GM12878 (cell line): ENCODE measurements at regions not wholly inside any gene's neighbourhood (a gene's known extent, or its start where the extent isn't known, plus 50 kb on each side); places are given as distances from the start of the nearest gene placed in this dataset.

Experiments used
- EGR1 ChIP-seq, 2 experiments: IDR thresholded peaks; 1 replicate in 1 of 2; 2 replicates in 1 of 2; pipeline ENCODE4 v1.6.1; 2011 to 2012; ENCODE audit warnings: low read depth in 2 of 2, low read length in 2 of 2, borderline replicate concordance in 1 of 2, mild to moderate bottlenecking in 1 of 2, moderate library complexity in 1 of 2
- NR2C2 ChIP-seq: IDR thresholded peaks from 2 replicates; pipeline ENCODE4 v1.6.1; 2011; ENCODE audit warnings: borderline replicate concordance, low read depth; ENCODE audit not compliant: control insufficient read depth, insufficient read length
- TCF7 ChIP-seq: IDR thresholded peaks from 2 replicates; pipeline ENCODE4 v1.6.1; 2014; ENCODE audit warnings: antibody characterized with exemption, borderline replicate concordance

DNA sequence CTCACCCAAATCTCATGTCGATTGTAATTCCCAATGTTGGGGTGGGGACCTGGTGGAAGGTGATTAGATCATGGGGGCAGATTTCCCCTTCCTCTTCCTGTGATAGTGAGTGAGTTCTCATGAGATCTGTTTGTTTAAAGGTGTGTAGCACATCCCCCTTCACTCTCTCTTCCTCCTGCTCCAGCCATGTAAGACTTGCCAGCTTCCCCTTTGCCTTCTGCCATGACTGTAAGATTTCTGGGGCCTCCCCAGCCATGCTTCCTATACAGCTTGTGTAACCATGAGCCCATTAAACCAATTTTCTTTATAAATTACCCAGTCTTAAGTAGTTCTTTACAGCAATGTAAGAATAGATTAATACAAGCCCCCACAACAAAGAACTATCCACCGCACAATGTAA lies 109.9 kb upstream of the JAZF1 start:
- TF ChIP-seq NR2C2 (no peak), TCF7 (no peak), EGR1 (IDR thresholded peaks at IDR 0.05; ENCODE audit: borderline replicate concordance in 1 of 2, low read depth in 2 of 2, low read length in 2 of 2) (no peak)
